GM10248 (cell line): ENCODE measurements at regions not wholly inside any gene's neighbourhood (a gene's known extent, or its start where the extent isn't known, plus 50 kb on each side); places are given as distances from the start of the nearest gene placed in this dataset.

Experiments used
- CTCF ChIA-PET: fragments of 300-600 bp; sonication (Branson Sonifier 250); formaldehyde crosslinking; extraction: SDS; loops from one replicate; lab custom pipeline; 2021; ENCODE audit warnings: antibody characterized with exemption; lab: Yijun Ruan, JAX
- POLR2A ChIA-PET: fragments of 350-650 bp; sonication (Branson Sonifier 250); formaldehyde crosslinking; extraction: SDS; loops from one replicate; lab custom pipeline; 2020; ENCODE audit warnings: antibody characterized with exemption; lab: Yijun Ruan, JAX
- DNase-seq: peaks from one replicate; pipeline ENCODE4 v3.0.0; 2012; ENCODE audit errors: extremely low spot score
- TF ChIP-seq, protein P1 (sequence below): IDR thresholded peaks from 2 replicates; pipeline ENCODE4 v1.5.1; 2012; ENCODE audit warnings: mild to moderate bottlenecking, low read depth; ENCODE audit errors: extremely low read depth, missing control alignments, control extremely low read depth

GRCh38 chr2:240204431-240205276 is 64.2 kb upstream of the OTOS start:
- DNase-seq, result no peak
- POLR2A ChIA-PET, result no interaction called here
- CTCF ChIA-PET, result interaction anchor here (1.1 to 1.2 kb wide), 2 partner anchors 11 to 16 kb away, joined by 3 read pairs; no protein-coding TSS in a partner anchor
- TF ChIP-seq, protein P1, sequence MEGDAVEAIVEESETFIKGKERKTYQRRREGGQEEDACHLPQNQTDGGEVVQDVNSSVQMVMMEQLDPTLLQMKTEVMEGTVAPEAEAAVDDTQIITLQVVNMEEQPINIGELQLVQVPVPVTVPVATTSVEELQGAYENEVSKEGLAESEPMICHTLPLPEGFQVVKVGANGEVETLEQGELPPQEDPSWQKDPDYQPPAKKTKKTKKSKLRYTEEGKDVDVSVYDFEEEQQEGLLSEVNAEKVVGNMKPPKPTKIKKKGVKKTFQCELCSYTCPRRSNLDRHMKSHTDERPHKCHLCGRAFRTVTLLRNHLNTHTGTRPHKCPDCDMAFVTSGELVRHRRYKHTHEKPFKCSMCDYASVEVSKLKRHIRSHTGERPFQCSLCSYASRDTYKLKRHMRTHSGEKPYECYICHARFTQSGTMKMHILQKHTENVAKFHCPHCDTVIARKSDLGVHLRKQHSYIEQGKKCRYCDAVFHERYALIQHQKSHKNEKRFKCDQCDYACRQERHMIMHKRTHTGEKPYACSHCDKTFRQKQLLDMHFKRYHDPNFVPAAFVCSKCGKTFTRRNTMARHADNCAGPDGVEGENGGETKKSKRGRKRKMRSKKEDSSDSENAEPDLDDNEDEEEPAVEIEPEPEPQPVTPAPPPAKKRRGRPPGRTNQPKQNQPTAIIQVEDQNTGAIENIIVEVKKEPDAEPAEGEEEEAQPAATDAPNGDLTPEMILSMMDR, result no peak

DNA sequence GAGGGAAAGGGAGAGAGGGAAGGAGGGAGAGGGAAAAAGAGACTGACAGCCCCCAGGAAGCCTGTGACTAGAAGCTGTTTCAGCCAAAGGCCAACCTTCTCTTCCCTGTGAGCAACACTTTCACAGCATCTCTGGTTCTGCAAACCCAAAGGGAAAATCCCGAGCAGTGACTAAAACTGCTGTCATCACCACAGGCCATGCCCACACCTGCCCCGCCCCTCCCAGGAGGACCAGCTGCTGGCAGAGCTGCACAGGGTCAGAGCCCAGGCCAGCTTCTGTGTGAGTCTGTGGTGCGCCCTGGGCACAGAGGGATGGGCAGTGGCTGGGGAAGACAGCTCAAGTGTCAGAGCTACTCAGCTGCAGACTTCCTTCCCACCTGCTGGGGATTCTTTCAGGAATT is 64.9 kb upstream of the OTOS start:
- no peak for DNase-seq
- ChIA-PET POLR2A (no interaction called here), CTCF (interaction anchor here (1.1 kb wide), 2 partner anchors 12 to 28 kb away, joined by 3 read pairs; no protein-coding TSS in a partner anchor)
- TF ChIP-seq, protein P1, result no peak

DNA sequence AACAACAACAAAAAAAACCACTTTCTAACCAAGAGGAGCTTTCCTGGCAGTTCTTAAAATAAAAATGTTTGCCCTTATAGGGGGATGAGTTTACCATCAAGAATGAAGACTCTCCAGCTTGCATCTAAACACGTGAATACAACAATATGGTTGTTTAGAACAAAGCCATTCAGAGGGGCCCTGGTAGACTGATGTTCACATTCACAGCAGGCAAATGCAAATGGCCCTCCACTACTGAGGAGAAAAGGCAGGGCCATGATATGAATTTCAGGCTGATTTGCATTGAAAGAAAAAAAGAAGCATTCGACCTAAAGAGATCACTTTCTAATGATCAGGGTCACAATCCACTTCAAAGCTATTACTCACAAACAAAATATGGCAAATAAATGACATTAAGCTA is 65.3 kb upstream of the OTOS start:
- TF ChIP-seq, protein P1, result no peak
- POLR2A ChIA-PET, result no interaction called here
- no peak for DNase-seq
- CTCF ChIA-PET, result interaction anchor here (1.1 kb wide), 2 partner anchors 12 to 28 kb away, joined by 3 read pairs; no protein-coding TSS in a partner anchor

DNA sequence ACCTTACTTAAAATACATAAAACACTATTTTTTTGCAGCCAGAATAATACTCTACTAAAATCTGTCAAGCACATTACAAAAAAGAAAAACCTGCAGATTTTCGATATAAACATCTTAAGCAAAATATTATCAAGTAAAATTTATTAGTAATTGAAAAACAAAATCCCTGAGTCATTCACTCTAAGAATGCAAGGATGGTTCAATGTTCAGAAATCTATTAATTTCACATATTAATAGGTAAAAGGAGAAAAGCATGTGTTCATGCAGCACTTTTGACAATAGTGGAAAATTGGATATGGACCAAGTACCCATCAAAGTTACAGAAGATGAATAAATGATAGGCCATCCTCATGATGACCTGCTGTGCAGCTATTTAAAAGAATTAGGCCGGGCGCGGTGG is 66.2 kb upstream of the OTOS start:
- ChIA-PET POLR2A (no interaction called here), CTCF (no interaction called here)
- TF ChIP-seq, protein P1, result no peak
- DNase-seq, result no peak

- TF ChIP-seq, protein P1, result no peak
- no peak for DNase-seq
- ChIA-PET POLR2A (no interaction called here), CTCF (no interaction called here)
Observed at GRCh38 chr2:240207661-240208060, 67.2 kb upstream of the OTOS start.

- no peak for DNase-seq
- ChIA-PET POLR2A (no interaction called here), CTCF (no interaction called here)
- TF ChIP-seq, protein P1, result no peak
Observed at GRCh38 chr2:240208096-240208495, 67.6 kb upstream of the OTOS start.
